HEK293 (cell line): ENCODE measurements at regions not wholly inside any gene's neighbourhood (a gene's known extent, or its start where the extent isn't known, plus 50 kb on each side); places are given as distances from the start of the nearest gene placed in this dataset.

Source experiments
- TSHZ1 ChIP-seq: fragments of 450-650 bp; formaldehyde crosslinking; IDR thresholded peaks from 2 replicates; pipeline ENCODE4 v1.5.1; 2016; ENCODE audit warnings: missing biosample characterization, missing genetic modification characterization, borderline replicate concordance
- ZNF274 ChIP-seq, 2 experiments: fragments of 200-500 bp in 1 of 2; fragments of 450-650 bp in 1 of 2; sonication (Bioruptor generic) in 1 of 2; formaldehyde crosslinking in 1 of 2; IDR thresholded peaks; 2 replicates each; pipeline versions ENCODE4 v1.5.1 to v1.6.1; 2014 to 2016; ENCODE audit warnings: borderline replicate concordance in 1 of 2, inconsistent platforms in 1 of 2, low read length in 1 of 2, missing biosample characterization in 1 of 2, missing genetic modification characterization in 1 of 2
- ZNF350 ChIP-seq: fragments of 450-650 bp; formaldehyde crosslinking; IDR thresholded peaks from 2 replicates; pipeline ENCODE4 v1.5.0; 2017; ENCODE audit warnings: missing biosample characterization, mild to moderate bottlenecking, missing genetic modification characterization
- ZNF629 ChIP-seq: fragments of 450-650 bp; formaldehyde crosslinking; IDR thresholded peaks from 2 replicates; pipeline ENCODE4 v1.5.1; 2017; ENCODE audit warnings: missing biosample characterization, missing genetic modification characterization
- TF ChIP-seq, protein P1 (sequence below): fragments of 450-650 bp; formaldehyde crosslinking; IDR thresholded peaks from 2 replicates; pipeline ENCODE4 v1.5.1; 2016; ENCODE audit warnings: missing biosample characterization, missing genetic modification characterization

GRCh38 chr2:57760381-57760801, 286.2 kb upstream of the VRK2 start:
- TF ChIP-seq ZNF629 (tag by site-specific recombination) (no peak), ZNF274 (IDR thresholded peaks at IDR 0.05; ENCODE audit: low read length) (no peak), ZNF274 (tag by site-specific recombination; IDR thresholded peaks at IDR 0.05; ENCODE audit: borderline replicate concordance) (no peak), TSHZ1 (tag by site-specific recombination) (no peak), ZNF350 (no peak)
- TF ChIP-seq, protein P1, sequence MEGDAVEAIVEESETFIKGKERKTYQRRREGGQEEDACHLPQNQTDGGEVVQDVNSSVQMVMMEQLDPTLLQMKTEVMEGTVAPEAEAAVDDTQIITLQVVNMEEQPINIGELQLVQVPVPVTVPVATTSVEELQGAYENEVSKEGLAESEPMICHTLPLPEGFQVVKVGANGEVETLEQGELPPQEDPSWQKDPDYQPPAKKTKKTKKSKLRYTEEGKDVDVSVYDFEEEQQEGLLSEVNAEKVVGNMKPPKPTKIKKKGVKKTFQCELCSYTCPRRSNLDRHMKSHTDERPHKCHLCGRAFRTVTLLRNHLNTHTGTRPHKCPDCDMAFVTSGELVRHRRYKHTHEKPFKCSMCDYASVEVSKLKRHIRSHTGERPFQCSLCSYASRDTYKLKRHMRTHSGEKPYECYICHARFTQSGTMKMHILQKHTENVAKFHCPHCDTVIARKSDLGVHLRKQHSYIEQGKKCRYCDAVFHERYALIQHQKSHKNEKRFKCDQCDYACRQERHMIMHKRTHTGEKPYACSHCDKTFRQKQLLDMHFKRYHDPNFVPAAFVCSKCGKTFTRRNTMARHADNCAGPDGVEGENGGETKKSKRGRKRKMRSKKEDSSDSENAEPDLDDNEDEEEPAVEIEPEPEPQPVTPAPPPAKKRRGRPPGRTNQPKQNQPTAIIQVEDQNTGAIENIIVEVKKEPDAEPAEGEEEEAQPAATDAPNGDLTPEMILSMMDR (tag by site-specific recombination) = no peak
